ENCODE measurements at regions not wholly inside any gene's neighbourhood (a gene's known extent, or its start where the extent isn't known, plus 50 kb on each side); places are given as distances from the start of the nearest gene placed in this dataset.

DNA sequence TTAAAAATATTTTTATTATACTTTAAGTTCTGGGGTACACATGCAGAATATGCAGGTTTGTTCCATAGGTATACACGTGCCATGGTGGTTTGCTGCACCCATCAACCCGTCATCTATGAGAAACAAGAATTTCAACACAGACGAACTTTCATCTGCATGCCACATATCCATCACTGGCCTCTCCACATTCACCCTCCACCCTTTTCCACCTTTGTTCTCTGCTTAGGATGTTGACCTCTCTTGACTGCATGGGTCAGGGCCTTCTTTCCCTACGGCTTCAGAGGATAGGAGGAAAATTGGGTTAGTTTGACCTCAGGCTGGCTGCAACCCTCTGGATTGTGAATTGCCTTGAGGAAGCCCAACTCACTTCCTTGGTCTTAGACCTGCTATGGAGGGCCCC lies 260.9 kb downstream of the MREG start:
- Histone ChIP-seq H3K27ac (ENCODE audit: low read length) (no peak overlapping the region), H3K9me2 (replicated peaks; ENCODE audit: low read length) (no peaks in the 10 kb centered on the region), H3K79me2 (ENCODE audit: low read length) (no peaks in the 10 kb centered on the region), H4K20me1 (ENCODE audit: low read length) (no peaks in the 10 kb centered on the region), H3K36me3 (ENCODE audit: low read depth, low read length) (no peaks in the 10 kb centered on the region), H3F3A (ENCODE audit: low read length, unreplicated experiment) (no peaks in the 10 kb centered on the region), H3K27me3 (ENCODE audit: low read length) (no peaks in the 10 kb centered on the region), H3K4me3 (ENCODE audit: low read length) (no peak overlapping the region), H3K4me1 (ENCODE audit: insufficient read depth, low read length) (peaks cover 45% of the 10 kb centered on the region), H3K9ac (ENCODE audit: low read length) (no peak overlapping the region), H2AFZ (ENCODE audit: low read length) (no peak overlapping the region), H3K4me2 (ENCODE audit: low read length) (no peak overlapping the region), H3K9me3 (ENCODE audit: low read length) (no peaks in the 10 kb centered on the region)
- ChIA-PET CTCF (no interaction called here), POLR2A (ENCODE audit: unreplicated experiment) (no interaction called here)
- no TSS peak for BruUV-seq (replicated peaks)
- TF ChIP-seq, protein P1, sequence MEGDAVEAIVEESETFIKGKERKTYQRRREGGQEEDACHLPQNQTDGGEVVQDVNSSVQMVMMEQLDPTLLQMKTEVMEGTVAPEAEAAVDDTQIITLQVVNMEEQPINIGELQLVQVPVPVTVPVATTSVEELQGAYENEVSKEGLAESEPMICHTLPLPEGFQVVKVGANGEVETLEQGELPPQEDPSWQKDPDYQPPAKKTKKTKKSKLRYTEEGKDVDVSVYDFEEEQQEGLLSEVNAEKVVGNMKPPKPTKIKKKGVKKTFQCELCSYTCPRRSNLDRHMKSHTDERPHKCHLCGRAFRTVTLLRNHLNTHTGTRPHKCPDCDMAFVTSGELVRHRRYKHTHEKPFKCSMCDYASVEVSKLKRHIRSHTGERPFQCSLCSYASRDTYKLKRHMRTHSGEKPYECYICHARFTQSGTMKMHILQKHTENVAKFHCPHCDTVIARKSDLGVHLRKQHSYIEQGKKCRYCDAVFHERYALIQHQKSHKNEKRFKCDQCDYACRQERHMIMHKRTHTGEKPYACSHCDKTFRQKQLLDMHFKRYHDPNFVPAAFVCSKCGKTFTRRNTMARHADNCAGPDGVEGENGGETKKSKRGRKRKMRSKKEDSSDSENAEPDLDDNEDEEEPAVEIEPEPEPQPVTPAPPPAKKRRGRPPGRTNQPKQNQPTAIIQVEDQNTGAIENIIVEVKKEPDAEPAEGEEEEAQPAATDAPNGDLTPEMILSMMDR (conservative IDR thresholded peaks at IDR 0.05; ENCODE audit: low read depth, low read length) = no peak
- TF ChIP-seq EZH2phosphoT487 (IDR thresholded peaks at IDR 0.05; ENCODE audit: borderline replicate concordance, low read length) = no peak
- TF ChIP-seq EZH2 (IDR thresholded peaks at IDR 0.05; ENCODE audit: low read length, unreplicated experiment) = no peak
- ATAC-seq = no peak
- DNase-seq = no peak
- intact Hi-C loops (cut with micrococcal nuclease) = loop anchor here (5.0 kb wide), 1 partner anchor 75 kb away; no protein-coding TSS in a partner anchor

DNA sequence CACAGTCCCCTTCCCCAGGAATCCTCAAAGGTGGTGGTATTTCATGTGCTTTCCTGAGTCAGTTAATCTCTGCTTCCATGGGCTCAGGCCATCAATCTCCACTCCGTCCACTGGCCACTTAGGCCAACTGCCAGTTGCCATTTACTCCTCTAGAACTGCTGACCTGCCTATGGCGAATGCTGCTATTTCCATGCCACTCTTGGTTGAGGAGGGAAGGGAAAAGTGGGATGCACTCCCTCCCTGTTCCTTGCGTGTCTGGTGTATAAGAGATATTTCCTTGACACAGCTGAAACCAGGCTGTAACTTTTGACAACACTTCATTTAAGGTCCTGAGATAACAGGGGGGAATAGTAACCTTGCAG lies 261.5 kb downstream of the MREG start:
- peak overlapping the region; percentile 81 for H3K27ac ChIP-seq (ENCODE audit: low read length)
- H3K4me3 ChIP-seq (ENCODE audit: low read length) = no peak overlapping the region
- H3K9ac ChIP-seq (ENCODE audit: low read length) = peak overlapping the region; percentile 2; the same call in 1 of the 2 replicates
- ChIA-PET POLR2A (ENCODE audit: unreplicated experiment) (no interaction called here), CTCF (no interaction called here)
- H3F3A ChIP-seq (ENCODE audit: low read length, unreplicated experiment) = no peaks in the 10 kb centered on the region
- no peak for DNase-seq
- no peak for TF ChIP-seq EZH2 (IDR thresholded peaks at IDR 0.05; ENCODE audit: low read length, unreplicated experiment)
- no peaks in the 10 kb centered on the region for H3K36me3 ChIP-seq (ENCODE audit: low read depth, low read length)
- no peak for ATAC-seq
- no TSS peak for BruUV-seq (replicated peaks)
- H2AFZ ChIP-seq (ENCODE audit: low read length) = no peak overlapping the region
- H3K4me2 ChIP-seq (ENCODE audit: low read length) = peak overlapping the region; percentile 39
- H3K4me1 ChIP-seq (ENCODE audit: insufficient read depth, low read length) = peaks cover 49% of the 10 kb centered on the region
- no peaks in the 10 kb centered on the region for H3K27me3 ChIP-seq (ENCODE audit: low read length)
- no peaks in the 10 kb centered on the region for H3K9me2 ChIP-seq (replicated peaks; ENCODE audit: low read length)
- no peaks in the 10 kb centered on the region for H3K79me2 ChIP-seq (ENCODE audit: low read length)
- H3K9me3 ChIP-seq (ENCODE audit: low read length) = no peaks in the 10 kb centered on the region
- H4K20me1 ChIP-seq (ENCODE audit: low read length) = no peaks in the 10 kb centered on the region
- intact Hi-C loops (cut with micrococcal nuclease) = loop anchor here (1.0 to 5.0 kb wide), 3 partner anchors 42 to 75 kb away; no protein-coding TSS in a partner anchor

DNA sequence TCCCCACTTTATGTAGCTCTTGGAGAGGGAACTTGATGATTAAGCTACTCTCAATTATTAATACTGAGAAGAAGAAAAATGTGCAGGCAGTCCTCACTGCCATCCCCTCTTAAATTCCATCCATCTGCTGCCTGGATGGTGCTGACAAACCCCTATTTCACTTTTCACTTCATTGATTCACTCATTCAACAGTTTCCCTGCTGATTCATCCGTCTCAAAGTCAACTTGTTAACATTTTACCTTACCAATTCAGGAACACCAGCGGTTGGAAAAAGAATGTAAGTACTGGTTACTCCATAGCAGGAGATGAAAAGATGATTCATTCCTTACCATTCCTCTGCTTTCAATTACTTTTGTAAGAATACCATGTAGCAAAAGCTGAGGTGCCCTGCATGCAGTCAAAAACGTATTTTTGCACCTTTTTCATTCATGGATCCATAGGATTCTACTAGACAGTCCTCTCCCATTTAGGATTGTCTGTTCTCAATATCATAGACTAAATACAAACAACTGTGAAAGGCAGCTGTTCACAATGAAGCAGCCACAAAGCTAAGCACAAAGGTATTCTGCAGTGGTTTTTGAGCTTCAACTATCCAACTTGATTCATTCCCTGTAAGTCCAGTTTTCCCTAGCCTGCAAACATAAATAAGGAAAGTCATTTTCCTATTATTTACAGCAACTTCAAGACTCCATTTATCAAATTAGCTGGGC lies 262.0 kb downstream of the MREG start:
- H3K4me1 ChIP-seq (ENCODE audit: insufficient read depth, low read length) = peaks cover 54% of the 10 kb centered on the region
- H3F3A ChIP-seq (ENCODE audit: low read length, unreplicated experiment) = no peaks in the 10 kb centered on the region
- no peak for TF ChIP-seq EZH2phosphoT487 (IDR thresholded peaks at IDR 0.05; ENCODE audit: borderline replicate concordance, low read length)
- TF ChIP-seq, protein P1 (conservative IDR thresholded peaks at IDR 0.05; ENCODE audit: low read depth, low read length) = no peak
- TF ChIP-seq EZH2 (IDR thresholded peaks at IDR 0.05; ENCODE audit: low read length, unreplicated experiment) = no peak
- H3K9me3 ChIP-seq (ENCODE audit: low read length) = no peaks in the 10 kb centered on the region
- ChIA-PET CTCF (no interaction called here), POLR2A (ENCODE audit: unreplicated experiment) (no interaction called here)
- H3K36me3 ChIP-seq (ENCODE audit: low read depth, low read length) = no peaks in the 10 kb centered on the region
- no TSS peak for BruUV-seq (replicated peaks)
- ATAC-seq = peak; percentile 56
- peak overlapping the region; percentile 81 for H3K27ac ChIP-seq (ENCODE audit: low read length)
- peak overlapping the region; percentile 42 for H3K4me2 ChIP-seq (ENCODE audit: low read length)
- H2AFZ ChIP-seq (ENCODE audit: low read length) = no peak overlapping the region
- no peaks in the 10 kb centered on the region for H3K9me2 ChIP-seq (replicated peaks; ENCODE audit: low read length)
- H4K20me1 ChIP-seq (ENCODE audit: low read length) = no peaks in the 10 kb centered on the region
- H3K4me3 ChIP-seq (ENCODE audit: low read length) = no peak overlapping the region
- H3K27me3 ChIP-seq (ENCODE audit: low read length) = no peaks in the 10 kb centered on the region
- intact Hi-C loops (cut with micrococcal nuclease) = loop anchor here (1.0 to 5.0 kb wide), 3 partner anchors 43 to 76 kb away; no protein-coding TSS in a partner anchor
- DNase-seq = peak; percentile 94
- H3K79me2 ChIP-seq (ENCODE audit: low read length) = no peaks in the 10 kb centered on the region
- peak overlapping the region; percentile 19; the same call in 1 of the 2 replicates for H3K9ac ChIP-seq (ENCODE audit: low read length)
